ENCODE measurements at regions not wholly inside any gene's neighbourhood (a gene's known extent, or its start where the extent isn't known, plus 50 kb on each side); places are given as distances from the start of the nearest gene placed in this dataset.

- DNase-seq (ENCODE audit: insufficient read length, low spot score, missing footprints): no peak
- H3K79me2 ChIP-seq (ENCODE audit: insufficient read depth, low read length): no peaks in the 10 kb centered on the region
- TF ChIP-seq, protein P1, sequence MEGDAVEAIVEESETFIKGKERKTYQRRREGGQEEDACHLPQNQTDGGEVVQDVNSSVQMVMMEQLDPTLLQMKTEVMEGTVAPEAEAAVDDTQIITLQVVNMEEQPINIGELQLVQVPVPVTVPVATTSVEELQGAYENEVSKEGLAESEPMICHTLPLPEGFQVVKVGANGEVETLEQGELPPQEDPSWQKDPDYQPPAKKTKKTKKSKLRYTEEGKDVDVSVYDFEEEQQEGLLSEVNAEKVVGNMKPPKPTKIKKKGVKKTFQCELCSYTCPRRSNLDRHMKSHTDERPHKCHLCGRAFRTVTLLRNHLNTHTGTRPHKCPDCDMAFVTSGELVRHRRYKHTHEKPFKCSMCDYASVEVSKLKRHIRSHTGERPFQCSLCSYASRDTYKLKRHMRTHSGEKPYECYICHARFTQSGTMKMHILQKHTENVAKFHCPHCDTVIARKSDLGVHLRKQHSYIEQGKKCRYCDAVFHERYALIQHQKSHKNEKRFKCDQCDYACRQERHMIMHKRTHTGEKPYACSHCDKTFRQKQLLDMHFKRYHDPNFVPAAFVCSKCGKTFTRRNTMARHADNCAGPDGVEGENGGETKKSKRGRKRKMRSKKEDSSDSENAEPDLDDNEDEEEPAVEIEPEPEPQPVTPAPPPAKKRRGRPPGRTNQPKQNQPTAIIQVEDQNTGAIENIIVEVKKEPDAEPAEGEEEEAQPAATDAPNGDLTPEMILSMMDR (IDR thresholded peaks at IDR 0.05; ENCODE audit: extremely low read depth, low read depth, low read length): no peak
- no peak overlapping the region for H3K27ac ChIP-seq (ENCODE audit: low read depth, low read length)
- no peak overlapping the region for H3K4me3 ChIP-seq (ENCODE audit: insufficient read depth, low read length)
- no peaks in the 10 kb centered on the region for H3K9me3 ChIP-seq (ENCODE audit: low read depth, low read length)
- no peaks in the 10 kb centered on the region for H4K20me1 ChIP-seq (ENCODE audit: insufficient read depth, low read length)
- no peak overlapping the region for H3K4me2 ChIP-seq (ENCODE audit: insufficient read depth, low read length)
- H3K4me1 ChIP-seq (ENCODE audit: insufficient read depth, low read length): no peaks in the 10 kb centered on the region
- H3K27me3 ChIP-seq (ENCODE audit: insufficient read depth, low read length): peaks cover 7% of the 10 kb centered on the region
- no peak overlapping the region for H2AFZ ChIP-seq (ENCODE audit: low read length)
- H3K36me3 ChIP-seq (ENCODE audit: insufficient read depth, low read length): no peaks in the 10 kb centered on the region
Observed at GRCh38 chrX:115486510-115486909, 74.5 kb upstream of the PLS3 start.

DNA sequence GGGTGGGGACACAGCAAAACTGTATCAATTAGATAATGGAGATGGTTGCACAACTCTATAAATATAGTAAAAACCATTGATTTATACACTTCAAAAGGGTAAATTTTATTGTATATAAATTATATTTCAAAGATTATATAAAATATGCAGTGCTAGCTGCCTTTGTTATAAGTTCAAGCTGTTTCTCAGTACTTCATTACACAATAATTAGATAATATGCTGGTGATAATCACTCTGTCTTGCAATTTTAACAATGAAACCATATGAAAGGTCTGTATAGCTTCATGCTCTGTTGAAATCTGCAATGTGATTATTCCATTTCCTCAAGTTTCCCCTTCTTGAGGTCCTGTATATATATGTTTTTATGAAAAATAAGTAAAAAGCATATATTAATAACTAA is 73.4 kb upstream of the PLS3 start:
- Histone ChIP-seq H3K79me2 (ENCODE audit: insufficient read depth, low read length) (no peaks in the 10 kb centered on the region), H3K27me3 (ENCODE audit: insufficient read depth, low read length) (peaks cover 7% of the 10 kb centered on the region), H3K36me3 (ENCODE audit: insufficient read depth, low read length) (no peaks in the 10 kb centered on the region), H3K4me3 (ENCODE audit: insufficient read depth, low read length) (no peak overlapping the region), H3K4me1 (ENCODE audit: insufficient read depth, low read length) (no peaks in the 10 kb centered on the region), H4K20me1 (ENCODE audit: insufficient read depth, low read length) (no peaks in the 10 kb centered on the region), H3K4me2 (ENCODE audit: insufficient read depth, low read length) (no peak overlapping the region), H2AFZ (ENCODE audit: low read length) (no peak overlapping the region), H3K9me3 (ENCODE audit: low read depth, low read length) (no peaks in the 10 kb centered on the region), H3K27ac (ENCODE audit: low read depth, low read length) (no peak overlapping the region)
- TF ChIP-seq, protein P1 (IDR thresholded peaks at IDR 0.05; ENCODE audit: extremely low read depth, low read depth, low read length): no peak
- no peak for DNase-seq (ENCODE audit: insufficient read length, low spot score, missing footprints)

DNA sequence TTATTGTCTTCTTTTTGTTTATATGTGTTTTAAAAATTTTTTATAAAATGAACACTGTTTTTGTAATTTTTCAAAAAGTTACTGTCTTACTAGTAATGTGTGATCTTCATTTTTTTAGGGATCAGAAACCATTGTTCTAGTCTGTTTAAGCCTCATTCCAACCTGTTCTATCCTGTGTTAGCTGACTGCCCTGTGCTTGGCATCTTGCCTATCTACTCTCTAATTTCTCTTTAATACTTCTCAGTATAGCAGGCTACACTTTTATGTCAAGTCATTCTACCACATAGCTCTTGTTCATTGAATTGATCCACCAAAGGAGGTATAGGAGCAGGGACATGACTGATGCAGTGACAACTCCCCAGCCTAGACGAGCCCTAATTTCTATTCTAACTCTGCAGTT is 70.2 kb upstream of the PLS3 start:
- no peak for DNase-seq (ENCODE audit: insufficient read length, low spot score, missing footprints)
- no peak overlapping the region for H3K4me2 ChIP-seq (ENCODE audit: insufficient read depth, low read length)

DNA sequence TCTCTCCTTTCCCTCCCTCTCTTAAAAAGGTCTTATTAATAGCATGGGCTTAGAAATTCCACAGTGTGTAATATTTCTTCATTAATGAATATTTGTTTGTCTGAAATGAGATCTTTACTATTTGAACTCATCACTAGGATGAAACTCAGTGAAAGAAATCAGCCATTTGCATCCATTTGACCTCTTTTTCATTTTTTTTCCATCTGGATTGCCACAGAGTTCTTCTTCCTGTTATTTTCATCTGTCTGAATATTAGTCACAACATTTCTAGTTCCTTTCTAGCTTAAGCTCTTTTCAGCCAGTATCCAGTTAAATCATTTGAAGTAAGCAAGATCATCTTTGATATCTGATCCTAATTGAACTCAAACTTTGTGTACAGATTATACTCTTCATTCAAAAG is 69.2 kb upstream of the PLS3 start:
- Histone ChIP-seq H3K27ac (ENCODE audit: low read depth, low read length) (no peak overlapping the region), H3K27me3 (ENCODE audit: insufficient read depth, low read length) (peaks cover 22% of the 10 kb centered on the region), H3K36me3 (ENCODE audit: insufficient read depth, low read length) (no peaks in the 10 kb centered on the region), H3K4me2 (ENCODE audit: insufficient read depth, low read length) (no peak overlapping the region), H3K79me2 (ENCODE audit: insufficient read depth, low read length) (no peaks in the 10 kb centered on the region), H3K9me3 (ENCODE audit: low read depth, low read length) (no peaks in the 10 kb centered on the region), H4K20me1 (ENCODE audit: insufficient read depth, low read length) (no peaks in the 10 kb centered on the region), H3K4me1 (ENCODE audit: insufficient read depth, low read length) (no peaks in the 10 kb centered on the region), H3K4me3 (ENCODE audit: insufficient read depth, low read length) (no peak overlapping the region), H2AFZ (ENCODE audit: low read length) (peak overlapping the region; percentile 71)
- no peak for DNase-seq (ENCODE audit: insufficient read length, low spot score, missing footprints)
- TF ChIP-seq, protein P1 (IDR thresholded peaks at IDR 0.05; ENCODE audit: extremely low read depth, low read depth, low read length): no peak

More for the DNA sequence above, 70.2 kb upstream of the PLS3 start:
- Histone ChIP-seq H3K36me3 (ENCODE audit: insufficient read depth, low read length) (no peaks in the 10 kb centered on the region), H3K9me3 (ENCODE audit: low read depth, low read length) (no peaks in the 10 kb centered on the region), H3K79me2 (ENCODE audit: insufficient read depth, low read length) (no peaks in the 10 kb centered on the region), H3K27me3 (ENCODE audit: insufficient read depth, low read length) (peaks cover 18% of the 10 kb centered on the region), H3K4me3 (ENCODE audit: insufficient read depth, low read length) (no peak overlapping the region), H3K4me1 (ENCODE audit: insufficient read depth, low read length) (no peaks in the 10 kb centered on the region), H4K20me1 (ENCODE audit: insufficient read depth, low read length) (no peaks in the 10 kb centered on the region), H2AFZ (ENCODE audit: low read length) (no peak overlapping the region), H3K27ac (ENCODE audit: low read depth, low read length) (no peak overlapping the region)
- TF ChIP-seq, protein P1 (IDR thresholded peaks at IDR 0.05; ENCODE audit: extremely low read depth, low read depth, low read length): no peak

Data from osteoblast (primary cell).